RWPE2 (cell line): ENCODE measurements at regions not wholly inside any gene's neighbourhood (a gene's known extent, or its start where the extent isn't known, plus 50 kb on each side); places are given as distances from the start of the nearest gene placed in this dataset.

Experiments used
- ATAC-seq: fragments of 200-7000 bp; cut with Tn5 transposase; 3 replicates; pipeline ENCODE4 v1.9.1; 2021; ENCODE audit warnings: low read depth
- DNase-seq: peaks from one replicate; pipeline ENCODE4 v3.0.0-alpha.2; 2020; ENCODE audit warnings: low spot score
- H3K27ac ChIP-seq: fragments of 450-650 bp; 2 replicates; pipeline ENCODE4 v1.5.1; 2017; ENCODE audit warnings: mild to moderate bottlenecking; ENCODE audit not compliant: poor library complexity, severe bottlenecking
- H3K27me3 ChIP-seq: fragments of 250-450 bp; sonication (Bioruptor Pico); 2 replicates; pipeline ENCODE4 v1.5.1; 2021; ENCODE audit warnings: mild to moderate bottlenecking, moderate library complexity; ENCODE audit not compliant: insufficient read depth, poor library complexity, severe bottlenecking
- H3K36me3 ChIP-seq: fragments of 250-450 bp; sonication (Bioruptor Pico); 2 replicates; pipeline ENCODE4 v1.5.1; 2020; ENCODE audit warnings: low read depth, mild to moderate bottlenecking, moderate library complexity
- H3K4me1 ChIP-seq: fragments of 250-450 bp; sonication (Bioruptor Pico); 2 replicates; pipeline ENCODE4 v1.5.1; 2021; ENCODE audit warnings: mild to moderate bottlenecking, moderate library complexity; ENCODE audit not compliant: insufficient read depth, poor library complexity, severe bottlenecking
- H3K4me3 ChIP-seq: fragments of 250-450 bp; sonication (Bioruptor Pico); 2 replicates; pipeline ENCODE4 v1.5.1; 2021; ENCODE audit warnings: mild to moderate bottlenecking, moderate library complexity; ENCODE audit not compliant: severe bottlenecking
- H3K9me3 ChIP-seq: fragments of 250-450 bp; sonication (Bioruptor Pico); 2 replicates; pipeline ENCODE4 v1.5.1; 2021; ENCODE audit warnings: mild to moderate bottlenecking, moderate library complexity; ENCODE audit not compliant: severe bottlenecking
- TF ChIP-seq, protein P1 (sequence below): fragments of 450-650 bp; IDR thresholded peaks from one replicate; pipeline ENCODE4 v1.5.1; 2017; ENCODE audit warnings: mild to moderate bottlenecking, moderate library complexity; ENCODE audit not compliant: poor library complexity, severe bottlenecking

DNA sequence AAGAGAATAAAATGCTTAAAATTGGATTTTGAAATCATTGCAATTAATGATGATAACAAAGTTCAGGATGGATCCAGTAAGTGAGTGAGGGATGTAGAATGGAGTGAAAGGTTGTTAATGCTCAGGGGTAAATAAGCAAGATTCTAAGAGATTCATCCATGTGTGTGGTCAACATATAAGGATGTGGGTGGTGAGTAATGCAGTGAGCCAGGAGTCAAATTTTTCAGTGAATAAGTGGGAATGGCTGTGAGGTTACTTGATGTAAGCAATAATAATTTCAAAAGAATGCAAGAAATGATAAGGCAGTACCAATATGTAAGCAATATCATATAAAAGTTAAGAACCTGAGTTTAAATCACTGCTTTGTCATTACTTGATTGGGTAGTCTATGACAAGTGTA, 207.5 kb upstream of the ADGRB3 start:
- TF ChIP-seq, protein P1, sequence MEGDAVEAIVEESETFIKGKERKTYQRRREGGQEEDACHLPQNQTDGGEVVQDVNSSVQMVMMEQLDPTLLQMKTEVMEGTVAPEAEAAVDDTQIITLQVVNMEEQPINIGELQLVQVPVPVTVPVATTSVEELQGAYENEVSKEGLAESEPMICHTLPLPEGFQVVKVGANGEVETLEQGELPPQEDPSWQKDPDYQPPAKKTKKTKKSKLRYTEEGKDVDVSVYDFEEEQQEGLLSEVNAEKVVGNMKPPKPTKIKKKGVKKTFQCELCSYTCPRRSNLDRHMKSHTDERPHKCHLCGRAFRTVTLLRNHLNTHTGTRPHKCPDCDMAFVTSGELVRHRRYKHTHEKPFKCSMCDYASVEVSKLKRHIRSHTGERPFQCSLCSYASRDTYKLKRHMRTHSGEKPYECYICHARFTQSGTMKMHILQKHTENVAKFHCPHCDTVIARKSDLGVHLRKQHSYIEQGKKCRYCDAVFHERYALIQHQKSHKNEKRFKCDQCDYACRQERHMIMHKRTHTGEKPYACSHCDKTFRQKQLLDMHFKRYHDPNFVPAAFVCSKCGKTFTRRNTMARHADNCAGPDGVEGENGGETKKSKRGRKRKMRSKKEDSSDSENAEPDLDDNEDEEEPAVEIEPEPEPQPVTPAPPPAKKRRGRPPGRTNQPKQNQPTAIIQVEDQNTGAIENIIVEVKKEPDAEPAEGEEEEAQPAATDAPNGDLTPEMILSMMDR, result no peak
- Histone ChIP-seq H3K4me3 (no peak overlapping the region), H3K4me1 (no peaks in the 10 kb centered on the region), H3K27me3 (no peaks in the 10 kb centered on the region), H3K9me3 (no peaks in the 10 kb centered on the region), H3K36me3 (no peaks in the 10 kb centered on the region), H3K27ac (no peak overlapping the region)
- DNase-seq (no peak), ATAC-seq (peak; percentile 41; the same call in 1 of the 3 replicates)

DNA sequence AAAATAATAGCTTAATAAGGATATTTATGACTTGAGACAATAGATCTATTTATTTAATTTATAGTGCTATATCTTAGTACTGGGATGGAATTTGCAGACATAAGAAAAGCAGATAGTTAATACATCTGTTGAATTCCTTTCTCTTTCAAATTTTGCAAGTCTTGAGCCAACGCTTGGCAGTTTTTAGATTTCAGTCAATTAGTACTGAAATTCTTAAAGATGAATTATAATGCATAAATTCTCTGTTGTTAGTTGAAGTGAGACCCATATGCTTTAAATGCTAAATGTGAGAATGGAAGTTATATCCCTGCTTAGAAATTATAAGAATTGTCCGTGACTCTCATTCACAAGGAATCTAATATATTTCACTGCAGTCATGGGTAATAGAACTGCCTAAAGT, 225.1 kb upstream of the ADGRB3 start:
- DNase-seq, result no peak
- Histone ChIP-seq H3K27ac (no peak overlapping the region), H3K4me3 (no peak overlapping the region), H3K27me3 (peaks cover 7% of the 10 kb centered on the region), H3K9me3 (no peaks in the 10 kb centered on the region), H3K4me1 (no peaks in the 10 kb centered on the region), H3K36me3 (no peaks in the 10 kb centered on the region)
- ATAC-seq, result no peak
- TF ChIP-seq, protein P1, result no peak

DNA sequence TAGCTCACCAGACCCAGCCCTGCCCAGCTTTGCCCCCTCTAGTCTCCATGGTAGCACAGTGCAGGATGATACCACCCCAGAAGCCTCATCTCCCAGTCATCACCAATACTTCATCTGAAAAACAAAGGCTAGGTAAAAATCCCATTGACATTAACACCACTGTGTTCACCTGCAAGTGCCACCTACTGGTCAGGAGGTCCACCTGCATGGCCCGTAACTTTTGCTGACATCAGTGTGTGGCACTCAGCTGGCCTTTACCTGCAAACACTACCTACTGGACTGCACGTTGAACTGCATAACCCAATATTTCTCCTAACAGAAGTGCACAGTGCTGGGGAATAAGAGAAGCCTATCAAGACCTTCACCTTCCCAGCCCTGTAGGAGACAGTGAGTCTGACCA, 234.7 kb upstream of the ADGRB3 start:
- Histone ChIP-seq H3K4me3 (no peak overlapping the region), H3K27ac (no peak overlapping the region), H3K27me3 (no peaks in the 10 kb centered on the region), H3K36me3 (no peaks in the 10 kb centered on the region), H3K4me1 (no peaks in the 10 kb centered on the region), H3K9me3 (no peaks in the 10 kb centered on the region)
- TF ChIP-seq, protein P1, result no peak
- ATAC-seq (no peak), DNase-seq (no peak)

DNA sequence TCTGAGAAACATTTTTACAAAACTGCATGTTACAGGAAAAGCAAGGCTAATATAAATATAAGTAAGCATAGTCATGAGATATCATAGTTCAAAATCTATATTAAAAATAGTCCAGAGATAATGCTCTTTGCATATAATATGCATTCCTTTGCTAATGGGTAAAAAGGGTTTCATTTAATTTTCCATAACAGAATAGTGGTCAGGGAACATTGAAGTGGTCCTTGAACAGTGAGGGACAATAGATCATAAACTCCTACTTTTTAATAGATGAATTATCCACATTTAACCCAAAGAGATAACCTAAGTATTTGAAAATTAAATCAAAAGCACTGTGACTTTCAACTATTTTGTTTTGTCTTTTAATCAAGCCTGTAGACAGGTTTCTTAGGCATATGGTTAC, 243.1 kb upstream of the ADGRB3 start:
- DNase-seq (no peak), ATAC-seq (no peak)
- H3K4me3 ChIP-seq, result no peak overlapping the region
- no peaks in the 10 kb centered on the region for H3K4me1 ChIP-seq
- H3K27me3 ChIP-seq, result no peaks in the 10 kb centered on the region
- H3K27ac ChIP-seq, result no peak overlapping the region
- no peaks in the 10 kb centered on the region for H3K9me3 ChIP-seq
- H3K36me3 ChIP-seq, result no peaks in the 10 kb centered on the region
- TF ChIP-seq, protein P1, result no peak

DNA sequence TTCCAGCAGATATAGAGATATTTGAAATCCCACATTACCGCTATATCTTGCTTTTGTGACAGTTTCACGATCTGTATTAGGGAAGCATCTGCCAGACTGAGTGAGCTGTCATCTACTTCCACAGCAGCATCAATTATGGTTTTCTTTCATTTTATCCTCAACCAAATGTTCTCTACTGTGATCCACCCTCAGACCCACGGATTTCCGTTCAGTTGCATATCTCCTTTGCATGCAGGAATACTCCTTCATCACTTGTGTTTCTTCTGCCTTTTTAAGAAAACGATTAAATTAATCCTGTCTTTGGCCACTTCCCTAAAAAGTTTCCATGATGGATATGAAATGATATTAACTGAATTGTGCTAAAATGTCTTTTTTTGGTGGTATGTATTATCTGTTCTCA, 262.1 kb upstream of the ADGRB3 start:
- Histone ChIP-seq H3K4me1 (no peaks in the 10 kb centered on the region), H3K36me3 (no peaks in the 10 kb centered on the region), H3K27ac (no peak overlapping the region), H3K9me3 (no peaks in the 10 kb centered on the region), H3K27me3 (no peaks in the 10 kb centered on the region), H3K4me3 (no peak overlapping the region)
- ATAC-seq, result no peak
- DNase-seq, result no peak
- TF ChIP-seq, protein P1, result no peak
